HL-60 (cell line): ENCODE measurements at regions not wholly inside any gene's neighbourhood (a gene's known extent, or its start where the extent isn't known, plus 50 kb on each side); places are given as distances from the start of the nearest gene placed in this dataset.

ENCODE experiments used
- CTCF ChIP-seq: IDR thresholded peaks from one replicate; pipeline ENCODE4 v1.5.1; 2011; ENCODE audit warnings: low read length, control low read depth, inconsistent platforms; ENCODE audit not compliant: insufficient read depth
- POLR2AphosphoS5 ChIP-seq: IDR thresholded peaks from 2 replicates; pipeline ENCODE4 v1.6.1; 2012; ENCODE audit warnings: low read depth
- REST ChIP-seq: IDR thresholded peaks from 2 replicates; pipeline ENCODE4 v1.6.1; 2012; ENCODE audit warnings: low read depth; ENCODE audit not compliant: insufficient replicate concordance

GRCh38 chr4:167469436-167469835, 235.1 kb upstream of the SPOCK3 start:
- TF ChIP-seq CTCF (no peak), POLR2AphosphoS5 (no peak), REST (no peak)
